Vagina (tissue), 2 donors: ENCODE measurements at regions not wholly inside any gene's neighbourhood (a gene's known extent, or its start where the extent isn't known, plus 50 kb on each side); places are given as distances from the start of the nearest gene placed in this dataset.

Experiments
- DNase-seq, 2 donors: peaks; one replicate each; pipeline ENCODE4 v3.0.0-alpha.2; 2017; ENCODE audit errors: extremely low spot score in 2 of 2
- H3K27ac ChIP-seq: fragments of 200-600 bp; sonication (generic); one replicate; pipeline ENCODE4 v1.5.1; 2019
- H3K27me3 ChIP-seq: fragments of 200-600 bp; sonication (generic); one replicate; pipeline ENCODE4 v1.5.1; 2019
- H3K36me3 ChIP-seq, 2 donors: fragments of 200-600 bp; sonication (generic); one replicate each; pipeline ENCODE4 v1.5.1; 2017 to 2019
- H3K4me1 ChIP-seq: fragments of 200-600 bp; sonication (generic); one replicate; pipeline ENCODE4 v1.5.1; 2019
- H3K4me3 ChIP-seq, 2 donors: fragments of 200-600 bp; sonication (generic); 1 replicate in 1 of 2; 2 replicates in 1 of 2; pipeline ENCODE4 v1.5.1; 2016 to 2019
- H3K9me3 ChIP-seq: fragments of 200-600 bp; sonication (generic); one replicate; pipeline ENCODE4 v1.5.1; 2019
- POLR2A ChIP-seq, 2 donors: fragments of 450-650 bp; IDR thresholded peaks; one replicate each; pipeline ENCODE4 v1.6.1; 2017; ENCODE audit warnings: antibody characterized with exemption in 2 of 2, mild to moderate bottlenecking in 2 of 2, moderate library complexity in 2 of 2
- POLR2AphosphoS5 ChIP-seq, 2 donors: sonication (generic); formaldehyde crosslinking; IDR thresholded peaks; one replicate each; pipeline ENCODE4 v1.9.0; 2017; ENCODE audit warnings: antibody characterized with exemption in 2 of 2, mild to moderate bottlenecking in 2 of 2, low read depth in 1 of 2; ENCODE audit not compliant: insufficient read depth in 1 of 2
- intact Hi-C: fragments of 100-400 bp; cut with DNase I; formaldehyde crosslinking; loops from one replicate; pipeline ENCODE4 v1.15.1; 2023
- TF ChIP-seq, protein P1 (sequence below), 3 experiments: fragments of 450-650 bp in 2 of 3; fragments of 200-600 bp in 1 of 3; sonication (generic) in 1 of 3; IDR thresholded peaks; one replicate each; pipeline ENCODE4 v1.5.1; 2017 to 2019; ENCODE audit warnings: antibody characterized with exemption in 3 of 3, mild to moderate bottlenecking in 2 of 3, moderate library complexity in 2 of 3

DNA sequence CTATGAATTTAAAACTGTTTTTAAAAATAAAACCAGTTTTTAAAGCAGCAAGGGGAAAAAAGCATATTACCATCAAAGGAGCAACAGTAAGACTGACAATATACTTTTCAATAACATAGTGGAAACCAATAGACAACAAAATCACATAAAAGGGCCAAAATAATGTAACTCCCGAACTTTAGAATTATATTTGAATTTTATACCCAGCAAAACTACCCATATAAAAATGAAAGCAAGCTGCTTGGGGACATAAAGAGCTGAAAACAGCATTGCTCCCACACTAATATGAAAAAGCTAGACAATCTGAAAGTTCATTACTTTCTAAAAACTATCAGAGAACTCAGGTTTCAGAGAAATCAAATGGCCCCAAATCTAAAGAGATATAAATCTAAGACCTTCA, 199.4 kb upstream of the ARID1B start:
- no peak for TF ChIP-seq POLR2A (IDR thresholded peaks at IDR 0.05)
- no peak for TF ChIP-seq POLR2AphosphoS5 (IDR thresholded peaks at IDR 0.05; ENCODE audit: insufficient read depth in 1 of 2, low read depth in 1 of 2)
- TF ChIP-seq, protein P1, sequence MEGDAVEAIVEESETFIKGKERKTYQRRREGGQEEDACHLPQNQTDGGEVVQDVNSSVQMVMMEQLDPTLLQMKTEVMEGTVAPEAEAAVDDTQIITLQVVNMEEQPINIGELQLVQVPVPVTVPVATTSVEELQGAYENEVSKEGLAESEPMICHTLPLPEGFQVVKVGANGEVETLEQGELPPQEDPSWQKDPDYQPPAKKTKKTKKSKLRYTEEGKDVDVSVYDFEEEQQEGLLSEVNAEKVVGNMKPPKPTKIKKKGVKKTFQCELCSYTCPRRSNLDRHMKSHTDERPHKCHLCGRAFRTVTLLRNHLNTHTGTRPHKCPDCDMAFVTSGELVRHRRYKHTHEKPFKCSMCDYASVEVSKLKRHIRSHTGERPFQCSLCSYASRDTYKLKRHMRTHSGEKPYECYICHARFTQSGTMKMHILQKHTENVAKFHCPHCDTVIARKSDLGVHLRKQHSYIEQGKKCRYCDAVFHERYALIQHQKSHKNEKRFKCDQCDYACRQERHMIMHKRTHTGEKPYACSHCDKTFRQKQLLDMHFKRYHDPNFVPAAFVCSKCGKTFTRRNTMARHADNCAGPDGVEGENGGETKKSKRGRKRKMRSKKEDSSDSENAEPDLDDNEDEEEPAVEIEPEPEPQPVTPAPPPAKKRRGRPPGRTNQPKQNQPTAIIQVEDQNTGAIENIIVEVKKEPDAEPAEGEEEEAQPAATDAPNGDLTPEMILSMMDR (IDR thresholded peaks at IDR 0.05): no peak
- no peak for DNase-seq
- no peaks in the 10 kb centered on the region for H3K36me3 ChIP-seq
- intact Hi-C loops: no loop called here
- H3K4me1 ChIP-seq: no peaks in the 10 kb centered on the region
- H3K27ac ChIP-seq: no peak overlapping the region
- no peaks in the 10 kb centered on the region for H3K27me3 ChIP-seq
- H3K9me3 ChIP-seq: peaks cover 15% of the 10 kb centered on the region
- H3K4me3 ChIP-seq: no peak overlapping the region

DNA sequence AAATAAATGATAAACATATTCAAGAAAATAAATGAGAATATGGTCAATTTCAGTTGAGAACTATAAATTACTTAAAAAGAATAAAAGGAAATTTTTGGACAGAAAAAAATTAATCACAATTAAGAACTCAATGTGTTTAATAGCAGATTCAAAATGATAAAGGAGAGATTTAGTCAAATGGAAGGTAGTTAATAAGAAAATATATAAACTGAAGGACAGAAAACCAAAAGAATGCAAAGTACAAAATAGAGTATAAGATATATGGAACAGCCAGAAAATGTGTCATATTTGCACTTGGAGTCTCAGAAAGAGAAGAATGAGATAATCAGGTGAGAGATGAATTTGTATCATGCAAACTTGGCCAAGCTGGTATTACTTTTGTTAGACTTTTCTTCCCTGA, 201.8 kb upstream of the ARID1B start:
- H3K36me3 ChIP-seq: no peaks in the 10 kb centered on the region
- no peak overlapping the region for H3K4me3 ChIP-seq
- H3K27me3 ChIP-seq: no peaks in the 10 kb centered on the region
- no peaks in the 10 kb centered on the region for H3K4me1 ChIP-seq
- peaks cover 15% of the 10 kb centered on the region for H3K9me3 ChIP-seq
- H3K27ac ChIP-seq: no peak overlapping the region
- TF ChIP-seq POLR2A (IDR thresholded peaks at IDR 0.05): no peak
- TF ChIP-seq POLR2AphosphoS5 (IDR thresholded peaks at IDR 0.05; ENCODE audit: insufficient read depth in 1 of 2, low read depth in 1 of 2): no peak
- no peak for DNase-seq
- intact Hi-C loops: no loop called here

DNA sequence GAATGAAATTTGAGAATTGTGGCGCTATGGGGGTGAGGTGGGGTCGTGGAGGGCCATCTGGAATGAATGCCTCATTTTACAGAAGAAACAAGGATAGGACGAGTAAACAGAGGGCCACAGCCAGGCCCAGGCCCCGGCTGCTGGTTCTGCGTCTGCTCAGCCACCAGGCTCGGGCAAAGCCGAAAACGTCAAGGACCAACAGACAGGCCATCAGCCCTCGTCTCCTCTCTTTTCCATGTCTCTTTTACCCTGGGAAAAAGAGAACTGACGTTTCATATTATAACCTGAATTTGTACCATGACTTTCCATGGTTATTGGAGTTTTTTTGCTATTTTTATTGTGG, 212.4 kb upstream of the ARID1B start:
- Histone ChIP-seq H3K27me3 (no peaks in the 10 kb centered on the region), H3K36me3 (no peaks in the 10 kb centered on the region), H3K4me3 (no peak overlapping the region), H3K27ac (no peak overlapping the region), H3K9me3 (no peaks in the 10 kb centered on the region), H3K4me1 (no peaks in the 10 kb centered on the region)
- no peak for DNase-seq
- TF ChIP-seq POLR2AphosphoS5 (IDR thresholded peaks at IDR 0.05; ENCODE audit: insufficient read depth in 1 of 2, low read depth in 1 of 2): no peak
- no peak for TF ChIP-seq POLR2A (IDR thresholded peaks at IDR 0.05)
- TF ChIP-seq, protein P1 (IDR thresholded peaks at IDR 0.05): no peak
- intact Hi-C loops: loop anchor here (5.0 to 10.0 kb wide), 2 partner anchors 210 to 618 kb away; partner anchors contain the start of gene ARID1B

DNA sequence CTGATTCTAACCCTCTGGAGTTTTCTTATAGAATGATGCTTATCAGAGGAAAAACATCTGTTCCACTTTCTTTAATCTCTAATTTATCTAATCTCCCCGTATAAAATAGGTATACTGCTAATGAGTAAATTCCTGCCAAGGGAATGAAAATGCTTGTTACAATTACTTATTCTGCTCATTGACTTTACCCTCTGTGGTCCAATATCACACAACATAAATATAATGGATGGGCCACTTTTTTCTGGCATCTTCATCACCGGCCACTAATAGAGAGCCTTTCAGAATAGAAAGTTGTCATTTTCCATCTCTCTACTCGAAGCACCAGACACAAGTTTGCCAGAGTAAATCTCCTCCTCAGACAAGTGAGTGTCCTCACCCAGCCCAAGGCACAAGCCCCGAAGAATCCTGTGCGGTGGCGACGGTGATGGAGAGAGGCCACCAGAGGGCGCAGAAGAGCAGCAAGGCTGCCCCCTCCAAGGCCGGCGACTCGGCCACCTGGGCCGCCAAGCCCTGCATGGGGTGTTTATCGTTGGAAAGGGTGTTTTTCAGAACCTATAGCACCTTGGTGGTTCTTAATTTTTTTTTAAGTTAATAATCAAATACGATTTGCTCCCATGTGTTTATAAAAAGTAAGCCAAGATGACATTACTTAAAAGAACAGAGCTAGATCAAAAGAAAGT, 212.9 kb upstream of the ARID1B start:
- no peak for TF ChIP-seq POLR2A (IDR thresholded peaks at IDR 0.05)
- peak in 1 of 2 donors; percentile 48 for TF ChIP-seq POLR2AphosphoS5 (IDR thresholded peaks at IDR 0.05; ENCODE audit: insufficient read depth in 1 of 2, low read depth in 1 of 2)
- TF ChIP-seq, protein P1 (IDR thresholded peaks at IDR 0.05): peak; percentile 89 to 90 (median 89)
- no peaks in the 10 kb centered on the region for H3K4me1 ChIP-seq
- no peaks in the 10 kb centered on the region for H3K9me3 ChIP-seq
- H3K4me3 ChIP-seq: no peak overlapping the region
- H3K36me3 ChIP-seq: no peaks in the 10 kb centered on the region
- H3K27me3 ChIP-seq: no peaks in the 10 kb centered on the region
- no peak overlapping the region for H3K27ac ChIP-seq
- no peak for DNase-seq
- intact Hi-C loops: loop anchor here (5.0 to 10.0 kb wide), 2 partner anchors 211 to 618 kb away; partner anchors contain the start of gene ARID1B

DNA sequence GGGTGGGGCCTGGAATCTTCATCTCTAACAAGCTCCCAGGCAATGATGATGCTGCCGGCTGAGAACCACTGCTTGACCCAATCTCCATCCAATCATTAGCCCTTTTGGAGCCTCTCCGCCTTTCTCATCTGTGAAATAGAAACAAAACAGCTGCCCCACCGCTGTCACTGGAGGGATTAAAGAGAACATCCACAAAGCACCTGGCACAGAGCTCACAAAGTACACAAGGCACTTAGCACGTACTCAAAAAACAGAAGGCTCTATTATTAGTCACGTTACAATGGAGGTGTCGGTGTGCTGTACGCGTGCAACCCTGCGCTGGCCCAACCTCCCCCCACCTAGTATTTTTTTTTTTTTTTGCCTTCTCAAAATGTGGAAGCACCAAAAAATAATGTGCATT, 213.5 kb upstream of the ARID1B start:
- H3K36me3 ChIP-seq: no peaks in the 10 kb centered on the region
- TF ChIP-seq, protein P1 (IDR thresholded peaks at IDR 0.05): no peak
- TF ChIP-seq POLR2AphosphoS5 (IDR thresholded peaks at IDR 0.05; ENCODE audit: insufficient read depth in 1 of 2, low read depth in 1 of 2): no peak
- TF ChIP-seq POLR2A (IDR thresholded peaks at IDR 0.05): no peak
- intact Hi-C loops: loop anchor here (5.0 to 10.0 kb wide), 2 partner anchors 211 to 619 kb away; partner anchors contain the start of gene ARID1B
- no peaks in the 10 kb centered on the region for H3K9me3 ChIP-seq
- DNase-seq: no peak
- H3K4me1 ChIP-seq: no peaks in the 10 kb centered on the region
- no peak overlapping the region for H3K4me3 ChIP-seq
- H3K27ac ChIP-seq: no peak overlapping the region
- no peaks in the 10 kb centered on the region for H3K27me3 ChIP-seq
